HG02763 (cell line): ENCODE measurements at regions not wholly inside any gene's neighbourhood (a gene's known extent, or its start where the extent isn't known, plus 50 kb on each side); places are given as distances from the start of the nearest gene placed in this dataset.

ENCODE experiments used
- ATAC-seq: cut with Tn5 transposase; IDR thresholded peaks from one replicate; pipeline ENCODE4 v1.9.1; 2021; ENCODE audit warnings: mild to moderate bottlenecking, moderate library complexity; ENCODE audit not compliant: unreplicated experiment

DNA sequence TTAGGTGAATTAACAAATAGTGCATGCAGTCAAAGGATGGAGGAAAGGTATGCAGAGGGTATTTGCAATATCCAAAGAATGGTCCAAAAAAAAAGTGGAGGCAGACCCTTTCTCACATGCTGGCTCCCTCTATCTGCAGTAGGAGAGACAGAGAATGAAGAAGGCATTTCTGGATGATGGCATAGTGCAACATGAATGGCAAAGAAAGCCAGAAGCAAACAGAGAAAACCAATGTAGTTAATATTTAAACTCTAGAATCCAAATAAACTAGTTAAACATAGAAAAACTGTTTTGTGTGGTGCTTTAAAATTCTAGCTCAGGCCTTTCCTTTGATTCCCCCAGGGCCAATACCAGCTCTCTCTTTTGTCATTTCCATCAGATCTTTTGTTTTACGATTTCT lies 403.1 kb upstream of the WWC1 start:
- ATAC-seq: no peak

DNA sequence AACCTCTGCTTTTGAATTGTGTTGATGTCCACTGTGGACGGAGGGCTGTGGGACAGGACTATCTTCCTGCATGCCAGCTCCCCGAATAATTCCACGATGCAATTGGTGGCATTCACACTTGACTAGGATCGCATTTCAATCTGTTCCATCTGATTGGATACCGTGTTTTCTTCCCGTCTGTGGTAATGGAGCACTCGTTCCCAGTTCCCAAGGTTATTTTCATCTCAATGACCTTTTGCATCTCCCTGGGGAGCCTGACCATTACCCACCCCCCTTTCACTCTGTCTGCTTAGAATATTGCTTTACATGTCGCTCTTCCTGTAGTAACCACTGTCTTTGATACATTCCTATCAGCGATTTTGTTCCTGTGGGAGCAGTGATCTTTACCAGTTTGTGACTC lies 402.2 kb upstream of the WWC1 start:
- no peak for ATAC-seq

DNA sequence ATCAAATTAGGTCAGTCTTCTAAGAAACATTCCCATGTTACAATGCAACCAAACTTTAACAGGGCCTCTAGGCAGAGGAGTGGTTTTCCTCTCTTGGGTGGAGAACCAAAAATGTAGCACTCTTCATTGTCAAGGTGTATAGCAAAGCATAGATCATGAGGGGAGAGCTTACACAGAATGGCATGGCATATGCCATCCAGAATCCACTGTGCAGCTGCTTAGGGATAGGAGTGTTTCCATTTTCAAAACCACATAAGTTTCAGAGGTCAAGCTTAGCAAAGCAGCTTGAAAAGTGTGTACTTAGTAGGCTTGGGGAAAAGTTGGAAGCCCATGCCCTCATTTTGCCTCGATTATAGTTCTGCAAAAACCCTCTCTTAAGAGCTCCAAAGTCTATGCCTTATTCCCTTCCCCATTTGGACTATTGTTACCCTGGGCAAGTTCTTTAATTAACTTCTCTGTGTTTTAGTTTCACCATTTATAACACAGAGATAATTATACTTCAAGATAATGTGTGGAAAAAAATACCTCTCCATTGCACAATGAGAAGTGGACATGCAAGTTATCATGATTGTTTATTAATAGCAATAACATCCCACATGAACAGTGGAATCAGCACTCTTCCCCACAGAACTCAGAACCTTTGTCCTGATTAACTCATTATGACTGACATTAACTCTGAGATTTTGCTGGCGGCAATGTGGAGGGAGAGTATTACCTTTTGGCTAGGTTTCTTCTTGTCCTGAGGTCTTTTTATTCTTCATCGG lies 398.9 kb upstream of the WWC1 start:
- ATAC-seq: no peak

DNA sequence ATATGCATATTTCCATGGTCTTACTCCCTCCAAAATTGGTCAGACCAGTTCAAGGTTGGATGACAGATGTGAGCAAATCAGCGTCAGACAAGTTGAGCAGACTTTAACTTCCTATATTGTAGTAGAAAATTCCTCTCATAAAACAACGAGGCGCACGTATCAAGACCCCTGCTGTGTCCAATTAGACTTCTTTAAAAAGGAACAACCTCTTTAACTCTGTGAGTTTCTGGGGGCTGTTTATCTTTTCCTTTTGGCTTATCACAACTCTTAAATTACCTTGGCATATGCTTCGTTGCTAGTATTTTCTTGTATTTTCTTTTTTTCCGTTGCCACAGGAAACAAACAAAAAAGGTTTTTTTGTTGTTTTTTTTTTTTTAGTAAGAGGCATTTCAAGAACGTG lies 398.2 kb upstream of the WWC1 start:
- ATAC-seq: no peak

DNA sequence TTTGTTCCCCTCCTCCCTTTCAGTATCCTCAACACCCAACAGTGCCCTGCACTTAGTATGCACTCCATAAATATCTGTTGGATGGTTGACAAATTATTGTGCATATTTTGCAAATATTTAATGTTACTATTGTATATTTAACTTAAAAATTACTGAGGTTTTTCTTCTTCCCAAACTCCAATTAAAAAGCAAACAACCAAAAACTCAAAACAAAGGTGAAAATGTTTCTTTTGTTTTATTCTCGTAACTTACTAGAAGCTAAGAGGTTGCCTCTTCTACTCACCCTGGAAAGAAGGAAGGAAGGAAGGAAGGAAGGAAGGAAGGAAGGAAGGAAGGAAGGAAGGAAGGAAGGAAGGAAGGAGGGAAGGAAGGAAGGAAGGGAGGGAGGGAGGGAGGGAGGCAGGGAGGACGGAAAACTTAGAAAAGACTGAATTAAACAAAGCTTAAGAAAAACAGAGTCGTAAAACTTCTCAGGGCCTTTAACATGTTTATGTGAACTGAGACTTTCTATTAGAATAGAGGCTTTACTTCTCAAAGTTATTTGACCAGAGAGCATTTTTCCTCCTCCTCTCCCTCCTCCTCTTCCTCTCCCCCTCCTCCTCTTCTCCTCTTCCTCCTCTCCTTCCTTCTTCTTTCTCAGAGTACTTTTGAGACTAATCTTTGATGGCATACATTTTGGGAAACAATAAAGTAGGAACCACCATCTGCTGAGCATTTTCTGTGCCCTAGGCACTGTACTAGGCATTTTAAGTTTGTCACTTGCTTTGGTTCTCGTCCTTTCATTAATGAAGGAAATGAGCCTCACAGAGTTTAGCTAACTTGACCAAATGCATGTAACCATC lies 396.6 kb upstream of the WWC1 start:
- ATAC-seq: no peak

DNA sequence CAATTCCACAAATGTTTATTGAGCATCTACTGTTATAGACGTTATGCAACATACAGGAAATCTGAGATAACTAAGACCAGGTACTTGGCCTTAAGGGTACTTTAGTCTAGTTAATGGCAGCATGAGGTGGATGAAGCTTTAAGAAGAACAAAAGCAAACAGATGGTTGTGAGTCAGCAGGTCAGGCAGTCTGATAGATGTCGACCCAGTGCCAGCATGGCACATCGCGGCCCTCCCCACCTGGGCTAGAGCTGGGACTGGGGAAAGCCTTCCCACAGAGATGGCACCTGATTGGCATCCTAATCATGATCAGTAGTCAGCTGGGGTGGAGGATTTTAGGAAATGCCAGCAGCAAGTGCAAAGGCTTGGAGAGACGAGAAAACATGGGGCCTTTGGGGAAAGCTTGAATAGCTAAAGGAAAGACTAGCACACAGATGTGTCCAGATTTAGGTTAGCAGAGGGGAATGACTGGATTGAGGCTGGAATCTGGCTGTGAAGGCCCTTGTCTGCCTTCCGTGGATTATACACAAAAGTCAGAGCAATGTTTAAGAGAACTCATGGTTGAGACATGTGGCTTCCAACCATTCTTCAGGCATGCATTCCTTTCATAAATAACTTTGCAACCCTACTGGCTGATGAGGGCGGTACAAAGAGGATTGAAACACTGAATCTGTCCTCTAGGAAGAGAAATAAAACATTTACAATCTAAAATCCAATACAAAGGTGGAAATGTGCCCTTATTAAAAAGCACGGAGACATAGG lies 395.4 kb upstream of the WWC1 start:
- ATAC-seq: no peak

DNA sequence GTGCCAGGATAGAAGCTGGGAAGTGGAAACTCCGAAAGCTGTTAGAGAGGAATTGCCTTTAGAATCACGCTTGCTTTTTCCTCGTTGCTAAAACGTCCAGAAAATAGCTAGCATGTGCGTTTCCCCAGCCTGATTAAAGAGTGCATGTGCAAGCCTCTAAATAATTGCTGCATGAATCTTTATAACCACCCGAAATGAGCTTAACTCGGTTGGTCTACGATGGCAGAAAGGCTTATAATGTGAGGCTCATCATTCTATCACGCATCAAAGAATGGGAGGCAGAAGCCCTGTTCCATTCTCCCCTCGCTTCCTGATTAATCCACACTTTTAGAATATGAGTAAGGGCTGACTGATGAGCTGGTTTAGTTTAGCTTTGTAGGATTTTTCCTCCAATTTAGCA lies 394.6 kb upstream of the WWC1 start:
- ATAC-seq: no peak

DNA sequence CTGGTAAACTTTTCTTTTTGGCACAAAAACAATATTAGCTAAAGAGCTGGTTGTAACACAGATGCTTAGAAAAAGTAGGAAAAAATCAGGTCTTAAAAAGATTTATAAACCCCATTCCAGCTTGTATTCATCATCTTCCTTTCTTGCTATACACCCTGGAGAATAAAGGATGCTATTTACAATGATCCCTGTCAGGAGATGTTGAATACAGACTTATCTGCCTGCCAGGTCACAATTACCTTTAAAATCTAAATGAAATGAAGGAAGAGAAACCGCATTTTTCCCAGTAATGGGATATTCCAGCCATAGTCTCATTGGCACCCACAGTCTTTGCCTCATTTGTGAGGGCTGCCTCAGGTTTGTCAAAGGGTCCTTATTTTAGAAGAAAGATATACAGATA lies 394.1 kb upstream of the WWC1 start:
- ATAC-seq: no peak

DNA sequence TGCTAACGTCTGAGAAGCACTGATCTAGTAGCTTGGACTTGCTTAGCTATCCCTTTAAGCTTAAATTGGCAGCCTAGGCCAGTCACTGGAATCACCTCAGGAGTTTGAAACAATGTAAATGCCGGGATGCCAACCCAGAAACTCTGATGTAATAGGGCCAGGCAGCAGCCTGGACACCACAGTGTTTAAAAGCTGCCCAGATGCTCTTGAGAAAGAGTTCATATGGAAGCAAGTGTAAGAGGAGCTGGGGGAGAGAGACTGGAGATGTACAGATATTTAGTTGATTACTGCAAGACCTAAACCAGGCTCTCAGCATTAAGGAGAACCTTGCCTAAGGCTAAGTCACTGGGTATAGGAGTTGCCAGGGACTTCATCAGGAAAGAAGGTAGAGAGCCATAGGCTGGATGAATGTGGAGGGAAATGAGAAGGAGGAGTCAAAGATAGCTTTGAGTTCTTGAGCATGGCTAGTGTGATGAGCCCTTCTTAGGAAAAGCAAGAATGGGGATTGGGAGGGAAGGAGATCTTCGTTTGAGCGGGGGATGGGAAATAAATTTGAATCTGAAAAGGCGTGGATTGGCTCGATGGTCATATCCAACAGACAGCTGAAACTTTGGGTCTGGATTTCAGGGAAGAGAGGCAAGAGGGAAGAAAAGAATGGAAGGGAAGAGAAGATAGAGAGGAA lies 392.9 kb upstream of the WWC1 start:
- no peak for ATAC-seq

DNA sequence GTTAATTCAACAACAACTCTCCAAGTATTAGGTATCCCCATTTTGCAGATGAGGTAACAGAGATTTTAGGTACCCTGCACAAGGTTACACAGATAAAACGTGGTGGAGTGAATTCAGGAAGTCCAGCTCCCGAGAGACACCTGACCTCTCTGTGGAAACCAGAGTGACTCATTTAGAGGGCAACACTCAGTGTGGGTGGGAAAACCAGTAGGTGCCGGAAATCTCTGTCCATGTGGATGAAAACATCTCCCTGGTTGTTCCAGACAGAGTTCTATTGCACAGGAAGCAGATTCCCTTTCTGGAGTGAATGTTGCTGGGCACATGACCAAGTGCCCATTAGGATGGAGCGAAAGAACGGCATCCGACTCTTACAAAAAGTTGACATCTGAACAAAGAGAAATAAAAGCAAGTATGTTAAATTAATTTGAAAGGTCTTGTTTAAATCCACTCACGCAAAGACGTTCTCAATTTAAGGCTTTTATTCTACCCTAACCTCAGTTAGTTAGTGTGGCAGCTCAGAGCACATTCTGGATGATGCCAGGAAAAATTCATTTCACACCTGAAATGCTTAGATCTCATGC lies 391.9 kb upstream of the WWC1 start:
- ATAC-seq: no peak

DNA sequence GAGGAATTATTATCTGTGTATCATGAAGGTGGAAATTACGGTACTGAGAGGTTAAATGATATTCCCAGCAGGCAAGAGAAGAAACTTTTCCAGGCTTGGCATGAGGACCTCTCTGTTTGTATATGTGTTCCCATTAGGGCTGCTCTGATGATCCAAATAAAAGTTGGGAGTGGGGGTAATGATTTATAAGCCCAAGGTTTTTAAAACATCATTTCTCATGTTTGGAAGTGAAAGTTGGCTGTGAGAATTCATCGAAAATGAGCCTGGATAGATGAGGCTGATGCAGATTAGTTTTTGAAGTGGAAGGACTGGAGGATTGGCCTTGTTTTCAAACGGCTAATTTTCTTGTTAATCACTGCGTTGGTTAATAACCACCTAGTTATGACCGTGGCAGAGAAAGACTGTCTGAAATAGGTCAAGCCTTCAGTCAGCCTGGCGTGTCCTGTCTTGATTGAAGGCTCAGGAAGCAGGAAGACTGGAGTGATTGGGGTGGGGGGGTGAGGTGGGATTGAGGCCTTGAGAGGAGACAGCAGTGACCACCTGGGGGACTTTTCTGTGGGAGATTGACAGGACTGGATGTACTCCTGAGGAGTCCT lies 391.0 kb upstream of the WWC1 start:
- ATAC-seq: no peak

DNA sequence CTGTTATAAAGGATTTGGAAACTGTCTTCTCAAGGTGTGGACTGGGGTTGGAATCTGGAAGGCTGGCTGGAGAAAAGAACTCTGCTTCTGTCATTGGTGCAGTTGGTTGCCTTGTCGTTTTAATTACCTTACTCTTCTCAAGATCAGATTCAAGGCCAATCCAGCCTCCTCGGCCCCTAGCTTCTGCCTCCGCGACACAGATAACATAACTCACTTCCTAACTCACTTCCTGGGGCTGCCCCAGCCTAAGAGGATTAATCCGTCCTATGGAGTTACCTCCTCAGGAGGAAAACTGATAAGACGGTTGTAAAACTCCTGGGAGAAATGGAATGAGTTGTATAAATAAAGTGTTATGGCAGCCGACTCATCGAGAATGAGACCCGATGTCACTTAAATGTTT lies 389.1 kb upstream of the WWC1 start:
- no peak for ATAC-seq

DNA sequence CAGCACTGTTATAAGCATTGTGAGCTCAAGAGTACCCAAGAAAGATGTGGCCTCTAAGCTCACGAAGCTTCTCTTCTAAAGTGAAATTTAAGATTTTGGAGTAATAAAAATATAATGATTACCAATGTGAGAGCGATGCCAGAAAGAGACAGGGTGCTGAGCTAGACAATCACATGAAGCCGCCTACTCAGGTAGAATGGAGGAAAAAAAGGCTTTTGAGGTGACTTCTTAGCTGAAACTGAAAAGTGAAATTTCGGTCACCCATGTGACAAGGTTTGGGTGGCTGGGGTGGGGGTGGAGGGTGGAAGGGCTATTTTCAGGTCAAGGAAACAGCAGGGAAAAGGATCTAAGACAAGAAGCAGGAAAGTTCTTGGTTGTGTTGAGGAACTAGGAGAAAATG lies 388.2 kb upstream of the WWC1 start:
- no peak for ATAC-seq

DNA sequence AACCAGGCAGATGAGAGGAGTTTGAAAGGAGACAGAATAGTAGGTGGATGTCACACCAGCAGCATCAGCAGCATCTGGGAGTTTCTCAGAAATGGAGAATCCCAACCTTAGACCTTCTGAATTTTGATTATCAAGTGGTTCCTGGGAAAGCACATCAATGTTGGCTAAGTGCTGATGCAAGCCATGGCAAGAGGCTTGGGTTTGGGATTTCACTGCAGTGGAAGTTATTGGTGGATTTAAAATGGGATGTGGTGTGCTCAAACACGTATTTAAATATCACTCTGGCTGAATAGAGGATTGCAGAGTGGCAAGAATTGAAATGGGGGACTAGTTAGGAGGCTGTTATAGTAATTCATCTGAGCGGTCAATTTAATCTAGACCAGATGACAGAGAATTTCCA lies 387.8 kb upstream of the WWC1 start:
- no peak for ATAC-seq

DNA sequence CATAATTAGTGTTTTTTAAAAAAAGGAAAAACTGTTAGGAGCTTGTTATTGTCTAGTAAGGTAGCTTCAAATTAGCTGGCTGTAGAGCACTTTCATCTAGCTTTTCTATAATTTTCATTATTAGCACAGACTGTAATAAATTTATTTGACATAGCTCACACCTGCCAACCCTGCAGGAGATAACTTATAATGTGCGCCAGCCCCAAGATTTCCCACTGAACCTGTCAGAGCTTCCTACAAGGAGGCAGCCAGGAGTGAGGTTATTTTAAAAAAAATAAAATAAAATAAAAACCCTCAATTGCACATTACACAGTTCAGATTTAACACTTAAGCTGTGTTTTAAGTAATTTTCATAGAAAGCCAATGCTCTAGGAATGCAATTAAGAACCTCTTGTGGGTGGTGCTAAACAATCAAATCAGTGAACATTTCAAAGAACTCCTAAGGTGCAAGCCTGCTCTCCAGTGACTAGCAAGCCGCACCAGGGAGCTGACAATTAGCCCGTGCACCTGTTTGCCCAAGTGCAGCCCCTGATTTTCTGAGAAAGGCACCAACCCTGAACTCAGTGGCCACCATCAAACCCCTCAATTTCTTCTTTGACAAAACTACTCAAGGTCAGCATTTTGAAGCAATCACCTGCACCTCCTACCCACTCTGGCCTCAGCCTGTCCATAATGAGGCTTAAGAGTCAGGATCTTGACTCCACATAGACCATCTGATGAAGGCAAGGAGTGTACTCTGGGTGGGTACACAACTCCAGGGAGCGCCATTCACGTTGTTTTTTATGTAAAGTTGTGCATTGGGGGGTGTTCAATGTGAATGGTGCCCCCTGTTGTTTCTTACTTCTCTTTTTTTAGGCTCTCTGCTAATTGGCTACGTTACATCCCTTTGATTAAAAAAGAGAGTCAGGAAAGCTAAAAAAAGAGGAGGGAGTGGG lies 385.3 kb upstream of the WWC1 start:
- ATAC-seq: no peak

DNA sequence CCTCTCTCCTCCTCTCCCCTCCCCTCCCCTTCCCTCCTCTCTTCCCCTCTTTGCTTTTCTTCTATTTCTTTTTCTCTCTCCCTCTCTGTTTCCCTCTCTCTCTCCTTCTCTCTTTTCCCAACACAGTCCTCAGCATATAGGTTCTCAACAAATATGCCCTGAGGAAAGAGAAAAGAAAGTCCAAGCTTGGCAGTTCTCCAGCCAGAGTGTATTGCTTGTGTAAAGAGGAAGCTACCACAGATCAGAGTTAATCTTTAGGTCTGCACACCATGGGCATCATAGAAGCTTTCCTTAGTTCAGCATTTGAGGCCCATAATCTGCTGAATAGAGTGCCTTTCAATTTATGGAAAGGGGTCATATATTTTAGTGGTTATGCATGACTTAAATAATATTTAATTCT lies 382.8 kb upstream of the WWC1 start:
- ATAC-seq: no peak

DNA sequence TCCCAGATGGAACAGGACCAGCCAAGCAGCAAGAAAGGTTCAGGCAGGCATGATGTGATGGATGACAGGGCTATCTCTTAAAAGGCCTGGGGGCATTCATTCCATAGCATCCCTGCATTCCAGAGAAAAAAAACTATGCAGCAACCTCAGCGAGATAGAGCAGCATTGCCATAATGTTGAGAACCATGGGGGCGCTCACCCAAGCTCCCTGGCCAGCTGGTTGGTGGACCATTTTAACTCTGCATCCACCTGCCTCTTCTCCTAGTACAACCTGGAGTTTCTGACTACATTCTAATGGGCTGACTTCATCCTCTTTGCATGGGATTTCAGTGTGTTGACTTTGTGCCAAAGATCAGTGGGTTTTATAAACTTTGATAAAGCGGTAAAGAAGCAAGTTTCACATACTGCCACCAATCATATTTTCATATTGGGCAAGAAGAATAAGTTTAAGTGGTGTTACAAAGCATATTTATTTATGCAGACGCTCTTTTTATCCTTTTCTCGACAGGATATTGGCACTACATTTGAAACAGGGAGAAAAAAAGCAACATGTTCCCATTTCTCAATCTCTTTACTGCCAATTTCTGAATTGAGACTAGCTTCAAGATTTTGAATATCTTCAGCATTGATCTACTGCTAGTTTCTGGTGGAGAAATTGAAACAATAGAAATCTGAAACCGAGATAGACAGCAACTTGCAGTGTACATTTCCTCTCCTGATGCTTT lies 378.3 kb upstream of the WWC1 start:
- ATAC-seq: no peak

DNA sequence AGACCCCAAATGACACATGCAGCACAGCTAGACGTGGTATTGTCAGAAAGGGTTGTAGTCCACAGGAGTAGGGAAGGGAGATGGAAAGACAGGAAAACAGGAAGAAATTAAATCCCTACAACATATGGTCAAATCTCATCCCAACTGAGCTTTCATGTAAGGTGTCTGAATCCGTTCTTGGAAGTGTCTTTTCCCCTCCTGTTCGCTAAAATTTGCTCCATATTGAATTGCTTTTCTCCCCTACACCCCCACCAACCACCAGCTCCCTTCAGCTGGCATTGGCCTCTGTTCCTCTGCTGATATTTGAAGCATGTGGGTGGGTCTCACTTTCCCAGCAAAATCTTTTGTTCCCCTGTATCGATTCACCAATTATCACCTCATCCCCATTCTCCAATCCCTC lies 376.2 kb upstream of the WWC1 start:
- ATAC-seq: no peak

DNA sequence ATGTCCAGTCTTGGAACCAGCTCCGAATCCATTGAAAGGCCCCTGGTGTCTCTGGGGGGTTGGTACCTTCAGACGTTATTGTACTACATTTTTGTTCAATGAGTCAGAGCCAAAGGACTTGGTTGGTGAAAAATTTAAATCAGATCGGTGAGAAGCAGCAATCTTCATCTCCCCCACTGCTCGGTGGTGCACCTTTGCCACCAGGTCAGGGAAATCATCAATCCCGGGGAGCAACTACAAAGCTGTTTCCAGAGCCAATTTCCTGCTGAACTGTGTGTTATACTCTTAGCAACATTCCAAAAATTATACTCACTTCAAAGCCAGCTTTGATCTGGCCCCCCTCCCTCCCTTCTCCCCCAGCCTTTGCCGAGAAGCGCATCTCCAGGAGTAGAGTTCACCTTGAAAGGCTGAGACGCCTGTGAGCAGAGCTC lies 375.2 kb upstream of the WWC1 start:
- ATAC-seq: no peak
